ENCODE measurements at regions not wholly inside any gene's neighbourhood (a gene's known extent, or its start where the extent isn't known, plus 50 kb on each side); places are given as distances from the start of the nearest gene placed in this dataset.
"Not testable (repeated sequence)": the region's sequence is repeated elsewhere in the genome, so short reads cannot be mapped to it uniquely, and the experiment has no call there.

GRCh38 chr6:23659125-23659524 is 466.9 kb upstream of the NRSN1 start:
- Histone ChIP-seq H3K27me3 (ENCODE audit: insufficient read depth in 3 of 3, low read length in 2 of 3) (no peaks in the 10 kb centered on the region), H3K36me3 (ENCODE audit: insufficient read depth in 1 of 2, low read depth in 1 of 2) (no peaks in the 10 kb centered on the region), H3K4me3 (no peak overlapping the region), H3K4me1 (no peaks in the 10 kb centered on the region), H3K27ac (no peak overlapping the region), H3K9me3 (no peaks in the 10 kb centered on the region)
- TF ChIP-seq CTCF (IDR thresholded peaks at IDR 0.05), result peak; percentile 22
- WGBS, 3 donors, result 10 to 23% (median 11%) methylated on average over 2 of the region's 2 CpGs
- intact Hi-C loops (cut with DNase I), result no loop called here
- DNase-seq (no peak), ATAC-seq (no peak)

- WGBS, 3 donors, result 85 to 89% (median 85%) methylated on average over 4 of the region's 4 CpGs
- H3K4me1 ChIP-seq, result no peaks in the 10 kb centered on the region
- no peaks in the 10 kb centered on the region for H3K9me3 ChIP-seq
- DNase-seq, result no peak
- no peaks in the 10 kb centered on the region for H3K36me3 ChIP-seq (ENCODE audit: insufficient read depth in 1 of 2, low read depth in 1 of 2)
- no peak overlapping the region for H3K4me3 ChIP-seq
- H3K27ac ChIP-seq, result no peak overlapping the region
- no peaks in the 10 kb centered on the region for H3K27me3 ChIP-seq (ENCODE audit: insufficient read depth in 3 of 3, low read length in 2 of 3)
- ATAC-seq, result no peak
- no peak for TF ChIP-seq CTCF (IDR thresholded peaks at IDR 0.05)
- intact Hi-C loops (cut with DNase I), result no loop called here
Measured at GRCh38 chr6:23661549-23661948, 464.5 kb upstream of the NRSN1 start.

- intact Hi-C loops (cut with DNase I), result no loop called here
- WGBS, 3 donors, result 70 to 75% (median 73%) methylated on average over 3 of the region's 3 CpGs
- H3K27me3 ChIP-seq (ENCODE audit: insufficient read depth in 3 of 3, low read length in 2 of 3), result no peaks in the 10 kb centered on the region
- H3K36me3 ChIP-seq (ENCODE audit: insufficient read depth in 1 of 2, low read depth in 1 of 2), result no peaks in the 10 kb centered on the region
- DNase-seq (no peak), ATAC-seq (no peak)
- TF ChIP-seq CTCF (IDR thresholded peaks at IDR 0.05), result no peak
- no peaks in the 10 kb centered on the region for H3K4me1 ChIP-seq
- no peak overlapping the region for H3K27ac ChIP-seq
- no peaks in the 10 kb centered on the region for H3K9me3 ChIP-seq
- no peak overlapping the region for H3K4me3 ChIP-seq
Measured at GRCh38 chr6:23663096-23663495, 462.9 kb upstream of the NRSN1 start.

- Histone ChIP-seq H3K27me3 (ENCODE audit: insufficient read depth in 3 of 3, low read length in 2 of 3) (no peaks in the 10 kb centered on the region), H3K27ac (no peak overlapping the region), H3K4me3 (no peak overlapping the region), H3K4me1 (no peaks in the 10 kb centered on the region), H3K9me3 (no peaks in the 10 kb centered on the region), H3K36me3 (ENCODE audit: insufficient read depth in 1 of 2, low read depth in 1 of 2) (no peaks in the 10 kb centered on the region)
- intact Hi-C loops (cut with DNase I), result no loop called here
- no peak for DNase-seq
- 38 to 60% (median 48%) methylated on average over 1 of the region's 1 CpG for WGBS, 3 donors
- TF ChIP-seq CTCF (IDR thresholded peaks at IDR 0.05), result no peak
- no peak for ATAC-seq
Measured at GRCh38 chr6:23663652-23664051, 462.4 kb upstream of the NRSN1 start.

GRCh38 chr6:23665911-23666310 is 460.1 kb upstream of the NRSN1 start:
- intact Hi-C loops (cut with DNase I); DNase-seq; H3K27ac ChIP-seq; ATAC-seq; H3K27me3 ChIP-seq (ENCODE audit: insufficient read depth in 3 of 3, low read length in 2 of 3); H3K4me1 ChIP-seq; H3K36me3 ChIP-seq (ENCODE audit: insufficient read depth in 1 of 2, low read depth in 1 of 2); H3K9me3 ChIP-seq; H3K4me3 ChIP-seq: not testable (repeated sequence)
- 92 to 96% (median 96%) methylated on average over 6 of the region's 6 CpGs for WGBS, 3 donors
